ENCODE measurements at regions not wholly inside any gene's neighbourhood (a gene's known extent, or its start where the extent isn't known, plus 50 kb on each side); places are given as distances from the start of the nearest gene placed in this dataset.

DNA sequence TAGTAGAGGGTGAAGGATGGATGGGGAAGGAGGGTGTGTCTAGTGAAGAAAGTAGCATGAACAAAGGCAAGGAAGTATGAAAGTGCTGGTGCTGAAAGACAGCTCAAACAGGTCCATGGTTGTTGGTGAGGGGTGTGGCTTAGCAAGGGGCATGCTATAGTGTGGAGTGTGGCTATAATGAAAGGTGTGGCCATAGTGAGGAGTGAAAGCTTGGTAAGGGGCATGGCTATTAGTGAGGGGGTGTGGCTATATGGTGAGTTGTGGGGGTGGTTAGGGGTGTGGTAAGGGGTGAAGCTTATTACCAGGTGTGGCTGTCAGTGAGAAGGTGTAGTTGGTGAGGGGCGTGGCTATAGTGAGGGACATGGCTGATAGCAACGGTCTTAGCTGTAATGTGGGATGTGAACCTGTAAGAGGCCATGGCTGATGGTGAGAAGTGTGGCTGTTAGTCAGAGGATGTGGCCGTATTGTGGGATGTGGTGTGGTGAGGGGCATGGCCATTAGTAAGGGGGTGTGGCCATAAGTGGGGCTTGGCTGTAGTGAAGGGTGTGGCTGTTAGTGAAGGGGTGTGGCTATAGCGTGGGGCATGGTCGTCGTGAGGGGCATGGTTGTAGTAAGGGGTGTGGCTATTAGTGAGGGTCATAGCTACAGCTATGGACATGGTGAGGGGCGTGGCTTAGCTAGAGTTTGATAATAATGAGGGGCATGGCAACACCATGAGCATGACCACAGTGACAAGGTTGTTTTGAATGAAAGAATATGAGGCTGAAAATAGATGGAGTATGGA is 549.6 kb downstream of the FBXO15 start:
- Histone ChIP-seq H3K27ac (ENCODE audit: low read depth in 1 of 2, low read length in 2 of 2) (no peak overlapping the region), H3K9ac (ENCODE audit: insufficient read depth, low read length, poor library complexity, severe bottlenecking) (no peak overlapping the region), H2AFZ (ENCODE audit: insufficient read depth, low read depth, low read length, poor library complexity, severe bottlenecking) (no peak overlapping the region), H3K27me3 (ENCODE audit: control insufficient read depth in 2 of 2, insufficient read depth in 2 of 2, low read length in 2 of 2) (no peaks in the 10 kb centered on the region), H3K4me2 (replicated peaks; ENCODE audit: extremely low read depth, low read length, poor library complexity, severe bottlenecking) (no peak overlapping the region), H4K20me1 (ENCODE audit: insufficient read depth, low read length) (no peaks in the 10 kb centered on the region), H3K79me2 (ENCODE audit: insufficient read depth, low read length) (no peaks in the 10 kb centered on the region), H3K9me3 (replicated peaks in 1 of 2; ENCODE audit: control insufficient read depth in 1 of 2, insufficient read depth in 1 of 2, low read length in 2 of 2) (peaks cover 0 to 6% of the 10 kb centered on the region in 2 donors), H3K4me1 (ENCODE audit: control insufficient read depth in 1 of 2, insufficient read depth in 2 of 2, low read length in 2 of 2) (no peaks in the 10 kb centered on the region), H3K36me3 (replicated peaks in 1 of 2; ENCODE audit: control insufficient read depth in 1 of 2, insufficient read depth in 2 of 2, low read length in 2 of 2) (no peaks in the 10 kb centered on the region), H3K4me3 (replicated peaks in 1 of 3; ENCODE audit: low read depth in 2 of 3, low read length in 3 of 3) (no peak overlapping the region)
- Mint-ChIP-seq H3K27me3 (ENCODE audit: low read depth in 3 of 3) (peaks cover 0 to 5% (median 3%) of the 10 kb centered on the region in 3 donors), H3K36me3 (no peaks in the 10 kb centered on the region), H3K4me3 (no peak overlapping the region), H3K9me3 (peaks cover 0 to 3% (median 0%) of the 10 kb centered on the region in 7 donors), H3K4me1 (no peaks in the 10 kb centered on the region), H3K27ac (no peak overlapping the region)
- TF ChIP-seq, protein P1, sequence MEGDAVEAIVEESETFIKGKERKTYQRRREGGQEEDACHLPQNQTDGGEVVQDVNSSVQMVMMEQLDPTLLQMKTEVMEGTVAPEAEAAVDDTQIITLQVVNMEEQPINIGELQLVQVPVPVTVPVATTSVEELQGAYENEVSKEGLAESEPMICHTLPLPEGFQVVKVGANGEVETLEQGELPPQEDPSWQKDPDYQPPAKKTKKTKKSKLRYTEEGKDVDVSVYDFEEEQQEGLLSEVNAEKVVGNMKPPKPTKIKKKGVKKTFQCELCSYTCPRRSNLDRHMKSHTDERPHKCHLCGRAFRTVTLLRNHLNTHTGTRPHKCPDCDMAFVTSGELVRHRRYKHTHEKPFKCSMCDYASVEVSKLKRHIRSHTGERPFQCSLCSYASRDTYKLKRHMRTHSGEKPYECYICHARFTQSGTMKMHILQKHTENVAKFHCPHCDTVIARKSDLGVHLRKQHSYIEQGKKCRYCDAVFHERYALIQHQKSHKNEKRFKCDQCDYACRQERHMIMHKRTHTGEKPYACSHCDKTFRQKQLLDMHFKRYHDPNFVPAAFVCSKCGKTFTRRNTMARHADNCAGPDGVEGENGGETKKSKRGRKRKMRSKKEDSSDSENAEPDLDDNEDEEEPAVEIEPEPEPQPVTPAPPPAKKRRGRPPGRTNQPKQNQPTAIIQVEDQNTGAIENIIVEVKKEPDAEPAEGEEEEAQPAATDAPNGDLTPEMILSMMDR (IDR thresholded peaks at IDR 0.05) = no peak
- DNase-seq = no peak
- WGBS (ENCODE audit: insufficient coverage) = 80% methylated on average over 7 of the region's 7 CpGs
- intact Hi-C loops (cut with micrococcal nuclease) = no loop called here

DNA sequence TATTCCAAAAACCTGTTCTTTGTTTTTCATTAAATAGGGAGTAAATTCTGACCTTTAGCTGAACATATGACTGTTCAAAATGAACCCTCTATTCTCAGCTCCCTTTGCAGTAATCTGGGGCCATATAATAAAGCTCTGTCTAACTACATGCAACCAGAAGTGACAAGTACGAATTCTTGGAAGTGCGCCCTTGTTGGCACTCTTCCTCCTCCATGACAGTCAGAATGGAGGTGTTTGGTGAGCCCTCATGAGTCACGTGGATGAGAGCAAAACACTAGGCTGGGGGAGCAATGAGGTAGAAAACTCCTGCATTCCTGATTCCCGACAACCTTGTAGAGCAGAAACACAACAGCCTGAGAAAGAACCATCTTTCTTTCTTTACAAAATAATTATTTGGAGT is 552.9 kb downstream of the FBXO15 start:
- Histone ChIP-seq H3K36me3 (replicated peaks in 1 of 2; ENCODE audit: control insufficient read depth in 1 of 2, insufficient read depth in 2 of 2, low read length in 2 of 2) (no peaks in the 10 kb centered on the region), H3K4me3 (replicated peaks in 1 of 3; ENCODE audit: low read depth in 2 of 3, low read length in 3 of 3) (no peak overlapping the region), H3K9ac (ENCODE audit: insufficient read depth, low read length, poor library complexity, severe bottlenecking) (no peak overlapping the region), H3K79me2 (ENCODE audit: insufficient read depth, low read length) (no peaks in the 10 kb centered on the region), H3K27ac (ENCODE audit: low read depth in 1 of 2, low read length in 2 of 2) (no peak overlapping the region), H2AFZ (ENCODE audit: insufficient read depth, low read depth, low read length, poor library complexity, severe bottlenecking) (no peak overlapping the region), H3K9me3 (replicated peaks in 1 of 2; ENCODE audit: control insufficient read depth in 1 of 2, insufficient read depth in 1 of 2, low read length in 2 of 2) (peaks cover 0 to 6% of the 10 kb centered on the region in 2 donors), H3K4me1 (ENCODE audit: control insufficient read depth in 1 of 2, insufficient read depth in 2 of 2, low read length in 2 of 2) (no peaks in the 10 kb centered on the region), H4K20me1 (ENCODE audit: insufficient read depth, low read length) (no peaks in the 10 kb centered on the region), H3K4me2 (replicated peaks; ENCODE audit: extremely low read depth, low read length, poor library complexity, severe bottlenecking) (no peak overlapping the region), H3K27me3 (ENCODE audit: control insufficient read depth in 2 of 2, insufficient read depth in 2 of 2, low read length in 2 of 2) (no peaks in the 10 kb centered on the region)
- no peaks in the 10 kb centered on the region for H3K4me1 Mint-ChIP-seq
- peaks cover 0 to 4% (median 0%) of the 10 kb centered on the region in 3 donors for H3K27me3 Mint-ChIP-seq (ENCODE audit: low read depth in 3 of 3)
- no peak overlapping the region for H3K4me3 Mint-ChIP-seq
- no peaks in the 10 kb centered on the region for H3K36me3 Mint-ChIP-seq
- peaks cover 0 to 3% (median 0%) of the 10 kb centered on the region in 7 donors for H3K9me3 Mint-ChIP-seq
- TF ChIP-seq, protein P1 (IDR thresholded peaks at IDR 0.05) = no peak
- intact Hi-C loops (cut with micrococcal nuclease) = no loop called here
- no CpG with 5 or more reads among the region's 4 CpGs for WGBS (ENCODE audit: insufficient coverage)
- no peak for DNase-seq
- H3K27ac Mint-ChIP-seq = no peak overlapping the region

Data from CD14-positive monocyte (primary cell).